Fibroblast of the aortic adventitia (primary cell): ENCODE measurements at regions not wholly inside any gene's neighbourhood (a gene's known extent, or its start where the extent isn't known, plus 50 kb on each side); places are given as distances from the start of the nearest gene placed in this dataset.
A peak's percentile ranks its signal among the peaks of the same experiment; 100 is the strongest.

ENCODE experiments used
- DNase-seq: peaks from one replicate; pipeline ENCODE4 v3.0.0-alpha.2; 2010; ENCODE audit warnings: low read depth
- H3K4me3 ChIP-seq: 2 replicates; pipeline ENCODE4 v1.5.1; 2011; ENCODE audit warnings: low read depth, mild to moderate bottlenecking, control low read depth, low read length, moderate library complexity
- CTCF ChIP-seq: IDR thresholded peaks from 2 replicates; pipeline ENCODE4 v1.5.1; 2011; ENCODE audit warnings: mild to moderate bottlenecking, low read length, control low read depth, inconsistent platforms; ENCODE audit not compliant: insufficient read depth

GRCh38 chr1:219794085-219794743 lies 134.1 kb downstream of the SLC30A10 start:
- no peak for TF ChIP-seq CTCF
- DNase-seq: no peak
- no peak overlapping the region for H3K4me3 ChIP-seq

- H3K4me3 ChIP-seq: no peak overlapping the region
- TF ChIP-seq CTCF: no peak
- peak; percentile 92 for DNase-seq
Measured at GRCh38 chr1:219792337-219793021, 135.9 kb downstream of the SLC30A10 start.

DNA sequence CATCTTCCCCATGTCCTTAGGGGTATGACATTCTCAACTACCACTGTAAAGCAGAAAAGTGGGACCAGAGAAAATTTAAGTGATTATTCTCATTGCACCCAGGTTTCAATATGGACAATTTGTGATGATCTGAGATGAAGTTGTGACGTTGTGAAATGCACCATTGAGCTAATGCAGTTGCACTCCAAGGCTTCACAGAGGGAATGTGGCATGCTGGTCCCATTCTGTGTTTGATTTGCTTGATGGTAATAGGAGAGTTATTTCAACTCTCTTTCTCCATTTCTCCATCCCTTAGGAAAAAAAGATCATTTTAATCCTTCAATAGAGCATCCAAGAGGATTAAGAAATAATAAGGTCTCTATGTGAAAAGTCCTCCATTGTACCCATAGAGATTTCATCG lies 136.6 kb downstream of the SLC30A10 start:
- H3K4me3 ChIP-seq: no peak overlapping the region
- DNase-seq: no peak
- TF ChIP-seq CTCF: no peak

DNA sequence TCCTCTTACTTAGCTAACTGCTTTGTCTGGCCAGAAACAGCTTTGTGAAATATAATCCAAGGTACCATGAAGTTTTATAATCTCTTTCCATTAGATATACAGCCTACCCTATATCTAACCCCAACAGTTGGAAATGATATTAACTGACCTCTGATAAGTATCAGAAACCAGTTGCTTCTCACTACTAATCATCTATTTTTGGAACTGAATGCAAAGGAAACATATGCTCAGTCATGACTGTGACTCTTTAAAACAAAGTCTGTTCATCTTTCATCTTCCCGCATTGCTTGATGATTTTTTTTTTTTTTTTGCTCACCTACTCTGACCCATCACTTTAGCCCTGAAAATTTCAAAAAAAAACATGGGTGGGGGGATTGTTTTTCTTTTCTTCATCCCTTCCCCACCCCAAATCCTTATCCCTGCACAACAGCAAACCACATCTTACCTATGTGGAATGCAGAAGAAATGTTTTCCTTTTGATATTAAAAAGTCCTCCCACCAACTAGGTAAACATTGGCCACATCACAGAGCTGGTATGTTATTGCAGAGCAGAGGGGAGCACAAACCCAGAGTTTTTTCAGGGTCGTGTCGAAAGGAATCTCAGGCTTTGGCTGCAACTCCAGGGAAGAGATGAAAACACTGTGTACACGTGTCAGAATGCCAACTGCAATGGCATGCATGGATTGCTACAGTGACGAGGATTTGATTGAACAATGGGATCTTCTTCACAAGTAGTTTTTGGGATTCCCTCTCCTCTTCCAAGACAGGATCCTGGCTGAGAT lies 137.3 kb downstream of the SLC30A10 start:
- no peak overlapping the region for H3K4me3 ChIP-seq
- peak; percentile 73 for DNase-seq
- TF ChIP-seq CTCF: no peak

DNA sequence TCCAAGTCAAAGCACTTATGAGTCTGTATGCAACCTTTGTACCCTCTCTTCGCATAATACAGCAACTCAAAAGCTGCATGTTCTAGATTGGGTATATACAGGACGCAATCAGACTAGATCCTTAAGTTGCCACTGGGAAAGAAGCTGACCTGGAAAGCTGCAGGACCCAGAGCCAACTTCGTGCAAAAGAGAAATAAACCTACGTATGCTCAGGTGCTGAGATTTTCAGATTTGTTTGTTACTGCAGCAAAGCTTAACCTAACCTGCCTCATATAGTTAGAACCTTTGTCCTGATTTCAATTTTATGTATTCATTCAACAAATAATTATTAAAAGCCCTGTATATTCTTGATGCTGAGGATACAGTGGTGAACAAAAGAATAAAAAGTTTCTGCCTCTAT lies 139.7 kb downstream of the SLC30A10 start:
- no peak overlapping the region for H3K4me3 ChIP-seq
- DNase-seq: no peak
- no peak for TF ChIP-seq CTCF

- no peak overlapping the region for H3K4me3 ChIP-seq
- DNase-seq: no peak
- no peak for TF ChIP-seq CTCF
Measured at GRCh38 chr1:219788091-219788490, 140.3 kb downstream of the SLC30A10 start.
